Neural cell (in vitro differentiated cells): ENCODE measurements at regions not wholly inside any gene's neighbourhood (a gene's known extent, or its start where the extent isn't known, plus 50 kb on each side); places are given as distances from the start of the nearest gene placed in this dataset.

ENCODE experiments used
- POLR2AphosphoS5 ChIP-seq: IDR thresholded peaks from 2 replicates; pipeline ENCODE4 v1.6.1; 2012
- TF ChIP-seq, protein P1 (sequence below): fragments of 450-650 bp; IDR thresholded peaks from 2 replicates; pipeline ENCODE4 v1.5.1; 2014; ENCODE audit warnings: antibody characterized with exemption, mild to moderate bottlenecking, moderate library complexity; ENCODE audit not compliant: poor library complexity, severe bottlenecking

DNA sequence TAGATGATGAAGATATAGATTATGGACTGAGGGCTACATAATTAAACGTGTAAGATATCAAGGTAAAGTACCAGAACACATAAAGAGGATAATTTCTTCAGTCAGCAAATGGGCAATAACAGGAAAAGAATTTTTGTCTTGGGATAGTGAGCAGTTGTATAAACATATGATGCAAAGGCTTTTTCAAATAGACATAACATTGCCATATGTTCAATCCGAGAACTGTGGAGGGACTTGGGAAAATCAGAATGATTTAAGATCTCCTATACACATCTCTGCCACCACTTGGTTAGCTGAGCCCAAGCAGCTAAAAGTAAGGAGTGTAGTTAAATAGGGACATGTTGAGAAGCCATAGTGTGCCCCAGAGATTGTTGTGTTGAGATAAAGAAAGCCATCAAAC lies 287.6 kb upstream of the ZNF521 start:
- no peak for TF ChIP-seq POLR2AphosphoS5
- TF ChIP-seq, protein P1, sequence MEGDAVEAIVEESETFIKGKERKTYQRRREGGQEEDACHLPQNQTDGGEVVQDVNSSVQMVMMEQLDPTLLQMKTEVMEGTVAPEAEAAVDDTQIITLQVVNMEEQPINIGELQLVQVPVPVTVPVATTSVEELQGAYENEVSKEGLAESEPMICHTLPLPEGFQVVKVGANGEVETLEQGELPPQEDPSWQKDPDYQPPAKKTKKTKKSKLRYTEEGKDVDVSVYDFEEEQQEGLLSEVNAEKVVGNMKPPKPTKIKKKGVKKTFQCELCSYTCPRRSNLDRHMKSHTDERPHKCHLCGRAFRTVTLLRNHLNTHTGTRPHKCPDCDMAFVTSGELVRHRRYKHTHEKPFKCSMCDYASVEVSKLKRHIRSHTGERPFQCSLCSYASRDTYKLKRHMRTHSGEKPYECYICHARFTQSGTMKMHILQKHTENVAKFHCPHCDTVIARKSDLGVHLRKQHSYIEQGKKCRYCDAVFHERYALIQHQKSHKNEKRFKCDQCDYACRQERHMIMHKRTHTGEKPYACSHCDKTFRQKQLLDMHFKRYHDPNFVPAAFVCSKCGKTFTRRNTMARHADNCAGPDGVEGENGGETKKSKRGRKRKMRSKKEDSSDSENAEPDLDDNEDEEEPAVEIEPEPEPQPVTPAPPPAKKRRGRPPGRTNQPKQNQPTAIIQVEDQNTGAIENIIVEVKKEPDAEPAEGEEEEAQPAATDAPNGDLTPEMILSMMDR: no peak
